ENCODE measurements at regions not wholly inside any gene's neighbourhood (a gene's known extent, or its start where the extent isn't known, plus 50 kb on each side); places are given as distances from the start of the nearest gene placed in this dataset.
"Not testable (repeated sequence)": the region's sequence is repeated elsewhere in the genome, so short reads cannot be mapped to it uniquely, and the experiment has no call there.

- no peak for DNase-seq
Observed at GRCh38 chr5:136924490-136924889, 559.1 kb upstream of the TRPC7 start.

GRCh38 chr5:136910625-136911024 lies 545.3 kb upstream of the TRPC7 start:
- DNase-seq, result no peak

GRCh38 chr5:136909906-136910305 lies 544.6 kb upstream of the TRPC7 start:
- no peak for DNase-seq

- DNase-seq, result peak; percentile 30
Observed at GRCh38 chr5:136907371-136907770, 542.0 kb upstream of the TRPC7 start.

GRCh38 chr5:136906545-136906944 lies 541.2 kb upstream of the TRPC7 start:
- no peak for DNase-seq

- no peak for DNase-seq
Observed at GRCh38 chr5:136905571-136905970, 540.2 kb upstream of the TRPC7 start.

- DNase-seq, result no peak
Observed at GRCh38 chr5:136894070-136894469, 528.7 kb upstream of the TRPC7 start.

GRCh38 chr5:136892000-136892399 lies 526.7 kb upstream of the TRPC7 start:
- DNase-seq, result no peak

- no peak for DNase-seq
Observed at GRCh38 chr5:136891175-136891972, 526.0 kb upstream of the TRPC7 start.

GRCh38 chr5:136890431-136891148 lies 525.2 kb upstream of the TRPC7 start:
- no peak for DNase-seq

GRCh38 chr5:136886608-136887007 lies 521.3 kb upstream of the TRPC7 start:
- peak; percentile 24 for DNase-seq

- DNase-seq, result no peak
Observed at GRCh38 chr5:136864960-136865359, 499.6 kb upstream of the TRPC7 start.

GRCh38 chr5:136856648-136857047 lies 491.3 kb upstream of the TRPC7 start:
- no peak for DNase-seq

GRCh38 chr5:136853971-136854370 lies 488.6 kb upstream of the TRPC7 start:
- DNase-seq, result no peak

GRCh38 chr5:136840601-136841000 lies 475.3 kb upstream of the TRPC7 start:
- no peak for DNase-seq

- no peak for DNase-seq
Observed at GRCh38 chr5:136836093-136836492, 470.7 kb upstream of the TRPC7 start.

- DNase-seq, result no peak
Observed at GRCh38 chr5:136820848-136821247, 455.5 kb upstream of the TRPC7 start.

- DNase-seq, result no peak
Observed at GRCh38 chr5:136819526-136820302, 454.4 kb upstream of the TRPC7 start.

- DNase-seq, result no peak
Observed at GRCh38 chr5:136816327-136816726, 451.0 kb upstream of the TRPC7 start.

GRCh38 chr5:136814619-136815378 lies 449.5 kb upstream of the TRPC7 start:
- peak; percentile 55 for DNase-seq

GRCh38 chr5:136812270-136812669 lies 446.9 kb upstream of the TRPC7 start:
- DNase-seq, result not testable (repeated sequence)

- DNase-seq, result no peak
Observed at GRCh38 chr5:136811551-136811950, 446.2 kb upstream of the TRPC7 start.

GRCh38 chr5:136811086-136811485 lies 445.7 kb upstream of the TRPC7 start:
- no peak for DNase-seq
